Endodermal cell (in vitro differentiated cells): ENCODE measurements at regions not wholly inside any gene's neighbourhood (a gene's known extent, or its start where the extent isn't known, plus 50 kb on each side); places are given as distances from the start of the nearest gene placed in this dataset.

ENCODE experiments used
- DNase-seq: peaks from one replicate; pipeline ENCODE4 v3.0.0-alpha.2; 2017
- H3K27ac ChIP-seq: 2 replicates; pipeline ENCODE4 v1.5.1; 2013; ENCODE audit warnings: mild to moderate bottlenecking, low read depth, low read length, moderate library complexity
- H3K27me3 ChIP-seq: 2 replicates; pipeline ENCODE4 v1.6.1; 2013; ENCODE audit warnings: mild to moderate bottlenecking, low read length, moderate library complexity; ENCODE audit not compliant: insufficient read depth, control insufficient read depth, poor library complexity, severe bottlenecking
- H3K36me3 ChIP-seq: 2 replicates; pipeline ENCODE4 v1.7.0; 2013; ENCODE audit warnings: mild to moderate bottlenecking, low read length, moderate library complexity; ENCODE audit not compliant: control insufficient read depth, insufficient read depth
- H3K4me1 ChIP-seq: one replicate; pipeline ENCODE4 v1.7.0; 2013; ENCODE audit warnings: low read length; ENCODE audit not compliant: control insufficient read depth, insufficient read depth
- H3K4me3 ChIP-seq: 2 replicates; pipeline ENCODE4 v1.5.1; 2013; ENCODE audit warnings: mild to moderate bottlenecking, low read length, moderate library complexity
- H3K9ac ChIP-seq: 2 replicates; pipeline ENCODE4 v1.6.1; 2013; ENCODE audit warnings: mild to moderate bottlenecking, low read length, moderate library complexity; ENCODE audit not compliant: poor library complexity, severe bottlenecking; ENCODE audit errors: extremely low read depth
- H3K9me3 ChIP-seq: 2 replicates; pipeline ENCODE4 v1.6.1; 2013; ENCODE audit warnings: mild to moderate bottlenecking, low read length, moderate library complexity; ENCODE audit not compliant: control insufficient read depth
- H3K27ac Mint-ChIP-seq: 2 replicates; pipeline ENCODE4 v1.8.0; 2020; ENCODE audit warnings: mixed read lengths
- H3K27me3 Mint-ChIP-seq: 2 replicates; pipeline ENCODE4 v1.8.0; 2021; ENCODE audit warnings: mild to moderate bottlenecking, mixed read lengths; ENCODE audit not compliant: insufficient read depth
- H3K36me3 Mint-ChIP-seq: 2 replicates; pipeline ENCODE4 v1.8.0; 2020; ENCODE audit warnings: low read depth, mixed read lengths
- H3K4me1 Mint-ChIP-seq: 2 replicates; pipeline ENCODE4 v1.8.0; 2020; ENCODE audit warnings: mixed read lengths
- H3K4me3 Mint-ChIP-seq: 2 replicates; pipeline ENCODE4 v1.8.0; 2020; ENCODE audit warnings: mild to moderate bottlenecking, moderate library complexity, mixed read lengths
- H3K9me3 Mint-ChIP-seq: 2 replicates; pipeline ENCODE4 v1.8.0; 2020; ENCODE audit warnings: mild to moderate bottlenecking, mixed read lengths
- CTCF ChIP-seq: fragments of 200-600 bp; sonication (generic); conservative IDR thresholded peaks from 2 replicates; pipeline ENCODE4 v1.5.0; 2021; ENCODE audit warnings: antibody characterized with exemption, mild to moderate bottlenecking
- WGBS, 2 experiments: methylation state at CpG; one replicate each; pipeline versions ENCODE4 v1.1.5 to v1.1.7; 2013; ENCODE audit warnings: missing lambda C conversion rate in 2 of 2, mixed read lengths in 1 of 2; ENCODE audit not compliant: insufficient coverage in 1 of 2, insufficient read length in 1 of 2; 5-methylcytosine and 5-hydroxymethylcytosine counted together

DNA sequence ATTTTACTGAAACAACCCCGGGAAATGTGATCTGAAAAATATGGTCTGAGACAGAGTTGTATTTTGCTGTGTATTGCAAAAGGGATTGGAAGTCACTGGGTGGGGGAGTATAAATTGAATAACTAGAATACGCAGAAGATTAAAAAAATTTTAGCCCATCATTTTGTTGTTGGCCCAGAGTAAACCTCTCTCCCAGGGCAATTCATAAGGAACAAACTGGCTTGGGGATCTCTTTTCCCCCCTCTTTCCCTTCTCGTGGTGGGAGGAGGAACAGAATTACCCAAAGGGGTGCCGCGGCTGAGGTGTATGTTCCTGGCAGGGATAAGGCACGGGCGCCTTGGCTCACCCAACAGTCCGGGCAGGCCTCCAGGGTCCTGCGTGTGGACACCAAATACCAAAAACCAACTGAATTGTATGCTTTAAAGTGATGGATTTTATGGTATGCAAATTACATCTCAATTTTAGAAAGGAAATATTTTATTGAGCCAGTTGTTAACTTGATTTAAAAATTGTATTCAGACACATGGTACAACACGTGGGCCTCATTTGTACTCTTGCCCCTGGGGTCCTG is 121.2 kb upstream of the SPRED2 start:
- H3K27me3 ChIP-seq: no peaks in the 10 kb centered on the region
- no peak overlapping the region for H3K27ac Mint-ChIP-seq
- 58 to 84% methylated on average over 2 to 9 of the region's 10 CpGs for WGBS, 2 experiments

DNA sequence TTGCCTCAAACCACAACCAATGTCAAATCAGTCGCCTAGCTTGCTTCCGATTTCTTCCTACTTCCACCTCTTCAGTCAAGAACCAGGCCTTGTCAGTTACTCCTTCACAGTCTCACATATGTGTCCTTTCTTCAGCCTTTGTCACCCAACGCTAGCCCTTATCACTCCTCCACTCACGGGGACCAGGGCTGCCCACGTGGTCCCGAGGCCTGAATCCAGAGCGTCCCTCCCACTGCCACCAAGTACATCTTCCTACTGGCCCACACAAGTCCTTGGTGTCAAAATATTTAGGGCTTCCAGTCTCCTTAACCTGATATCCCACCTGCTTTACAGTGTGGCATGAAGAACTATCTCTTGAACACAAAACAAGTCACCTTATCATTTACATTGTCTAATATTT is 119.1 kb upstream of the SPRED2 start:
- no peak overlapping the region for H3K9ac ChIP-seq
- H3K4me3 ChIP-seq: no peak overlapping the region
- no peak overlapping the region for H3K27ac ChIP-seq
- H3K9me3 ChIP-seq: no peaks in the 10 kb centered on the region
- no peaks in the 10 kb centered on the region for H3K36me3 Mint-ChIP-seq
- H3K9me3 Mint-ChIP-seq: no peaks in the 10 kb centered on the region
- no peak overlapping the region for H3K27ac Mint-ChIP-seq
- H3K27me3 Mint-ChIP-seq: peaks cover 25% of the 10 kb centered on the region
- no peaks in the 10 kb centered on the region for H3K36me3 ChIP-seq
- no peak for DNase-seq
- H3K4me3 Mint-ChIP-seq: no peak overlapping the region
- H3K4me1 Mint-ChIP-seq: peaks cover 2% of the 10 kb centered on the region
- 93 to 94% methylated on average over 6 to 7 of the region's 7 CpGs for WGBS, 2 experiments
- H3K27me3 ChIP-seq: no peaks in the 10 kb centered on the region
- H3K4me1 ChIP-seq: no peaks in the 10 kb centered on the region
- no peak for TF ChIP-seq CTCF

More for the DNA sequence above, 121.2 kb upstream of the SPRED2 start:
- no peak overlapping the region for H3K4me3 Mint-ChIP-seq
- no peak for DNase-seq
- TF ChIP-seq CTCF: no peak
- no peak overlapping the region for H3K27ac ChIP-seq
- no peak overlapping the region for H3K4me3 ChIP-seq
- peaks cover 36% of the 10 kb centered on the region for H3K27me3 Mint-ChIP-seq
- no peaks in the 10 kb centered on the region for H3K36me3 Mint-ChIP-seq
- no peak overlapping the region for H3K9ac ChIP-seq
- H3K9me3 ChIP-seq: no peaks in the 10 kb centered on the region
- H3K9me3 Mint-ChIP-seq: no peaks in the 10 kb centered on the region
- H3K36me3 ChIP-seq: no peaks in the 10 kb centered on the region
- H3K4me1 ChIP-seq: peaks cover 2% of the 10 kb centered on the region
- peaks cover 14% of the 10 kb centered on the region for H3K4me1 Mint-ChIP-seq

DNA sequence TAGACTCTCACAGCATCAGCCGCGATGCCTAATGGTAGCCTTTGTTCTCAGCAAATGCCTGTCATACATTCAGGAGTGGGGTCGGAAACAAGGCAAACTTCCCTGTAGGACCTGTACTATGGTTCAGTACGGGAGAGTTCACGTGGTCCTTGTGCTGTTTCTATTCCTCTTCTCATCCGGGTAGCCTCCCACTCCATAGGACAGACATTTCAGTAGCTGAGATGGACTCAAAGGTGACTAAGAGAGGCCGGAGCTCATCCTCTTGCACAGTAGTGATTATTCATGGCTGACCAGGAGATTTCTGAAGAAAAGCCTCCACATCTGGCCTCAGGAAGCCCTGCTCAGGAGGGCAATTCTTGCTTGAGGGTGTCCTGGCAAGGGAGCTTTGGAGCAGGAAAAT is 117.8 kb upstream of the SPRED2 start:
- Histone ChIP-seq H3K27me3 (no peaks in the 10 kb centered on the region), H3K9ac (no peak overlapping the region), H3K4me1 (peaks cover 2% of the 10 kb centered on the region), H3K9me3 (no peaks in the 10 kb centered on the region), H3K4me3 (no peak overlapping the region), H3K27ac (no peak overlapping the region), H3K36me3 (no peaks in the 10 kb centered on the region)
- Mint-ChIP-seq H3K27ac (no peak overlapping the region), H3K4me1 (peaks cover 11% of the 10 kb centered on the region), H3K36me3 (no peaks in the 10 kb centered on the region), H3K4me3 (no peak overlapping the region), H3K27me3 (peaks cover 17% of the 10 kb centered on the region), H3K9me3 (no peaks in the 10 kb centered on the region)
- no peak for TF ChIP-seq CTCF
- DNase-seq: no peak
- 70 to 75% methylated on average over 6 to 7 of the region's 7 CpGs for WGBS, 2 experiments
